Colonic mucosa (tissue), 4 donors: ENCODE measurements at regions not wholly inside any gene's neighbourhood (a gene's known extent, or its start where the extent isn't known, plus 50 kb on each side); places are given as distances from the start of the nearest gene placed in this dataset.
A peak's percentile ranks its signal among the peaks of the same experiment; 100 is the strongest.
"Not testable (repeated sequence)": the region's sequence is repeated elsewhere in the genome, so short reads cannot be mapped to it uniquely, and the experiment has no call there.

ENCODE experiments used
- DNase-seq: peaks from one replicate; pipeline ENCODE4 v3.0.0-alpha.2; 2020
- H3K27ac ChIP-seq: fragments of 200-600 bp; one replicate; pipeline ENCODE4 v1.8.0; 2021
- H3K27me3 ChIP-seq: fragments of 200-600 bp; one replicate; pipeline ENCODE4 v1.8.0; 2021
- H3K36me3 ChIP-seq: fragments of 200-600 bp; one replicate; pipeline ENCODE4 v1.8.0; 2021
- H3K4me1 ChIP-seq: fragments of 200-600 bp; one replicate; pipeline ENCODE4 v1.8.0; 2021; ENCODE audit warnings: mild to moderate bottlenecking
- H3K4me3 ChIP-seq: fragments of 200-600 bp; one replicate; pipeline ENCODE4 v1.8.0; 2021
- H3K9ac ChIP-seq, 2 donors: one replicate each; pipeline ENCODE4 v1.7.0; 2013; ENCODE audit warnings: control low read depth in 2 of 2, low read depth in 2 of 2, low read length in 2 of 2
- H3K9me3 ChIP-seq: fragments of 200-600 bp; one replicate; pipeline ENCODE4 v1.8.0; 2021
- CTCF ChIP-seq: fragments of 200-600 bp; IDR thresholded peaks from one replicate; pipeline ENCODE4 v1.8.0; 2022; ENCODE audit warnings: antibody characterized with exemption, mild to moderate bottlenecking
- intact Hi-C: fragments of 100-400 bp; cut with DNase I; formaldehyde crosslinking; loops from one replicate; pipeline ENCODE4 v1.14.1; 2022
- donor health status: healthy.
- donor health status: DM: no; HTN: no; CAD: no.
- donor health status: DM: no; HTN: no; CAD: no.

DNA sequence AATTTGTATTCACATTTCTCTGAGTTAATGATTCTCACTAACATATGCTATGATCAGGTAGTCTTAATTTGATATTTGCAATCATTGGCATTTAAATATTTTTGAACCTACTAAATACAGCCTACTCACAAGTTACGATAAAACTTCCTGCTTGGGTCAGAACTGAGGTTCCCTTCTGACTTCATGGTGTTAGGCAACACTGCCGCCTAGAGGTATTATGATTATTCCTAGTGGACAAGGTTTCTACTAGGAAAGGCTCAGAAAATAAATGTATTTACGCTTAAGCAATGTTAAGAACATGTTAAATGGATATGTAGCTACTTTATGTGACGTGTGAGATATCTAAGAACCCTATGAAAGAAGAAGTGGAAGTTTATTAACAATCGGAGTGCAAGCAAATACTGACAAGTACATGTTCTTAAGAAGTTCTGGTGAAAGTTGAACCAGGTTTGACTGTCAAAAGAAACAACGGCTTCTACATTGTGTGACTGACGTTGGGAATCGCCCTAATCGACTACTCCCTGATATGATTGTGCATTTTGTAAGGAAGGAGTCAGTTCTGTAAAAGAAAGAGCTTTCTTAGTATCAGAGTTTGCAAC lies 1395.8 kb downstream of the SLITRK5 start:
- no peak overlapping the region for H3K9ac ChIP-seq
- intact Hi-C loops: no loop called here
- peak; percentile 39 for DNase-seq
- H3K4me3 ChIP-seq: no peak overlapping the region
- TF ChIP-seq CTCF: peak; percentile 37
- no peaks in the 10 kb centered on the region for H3K9me3 ChIP-seq
- no peak overlapping the region for H3K27ac ChIP-seq
- H3K36me3 ChIP-seq: no peaks in the 10 kb centered on the region
- no peaks in the 10 kb centered on the region for H3K4me1 ChIP-seq
- H3K27me3 ChIP-seq: no peaks in the 10 kb centered on the region

DNA sequence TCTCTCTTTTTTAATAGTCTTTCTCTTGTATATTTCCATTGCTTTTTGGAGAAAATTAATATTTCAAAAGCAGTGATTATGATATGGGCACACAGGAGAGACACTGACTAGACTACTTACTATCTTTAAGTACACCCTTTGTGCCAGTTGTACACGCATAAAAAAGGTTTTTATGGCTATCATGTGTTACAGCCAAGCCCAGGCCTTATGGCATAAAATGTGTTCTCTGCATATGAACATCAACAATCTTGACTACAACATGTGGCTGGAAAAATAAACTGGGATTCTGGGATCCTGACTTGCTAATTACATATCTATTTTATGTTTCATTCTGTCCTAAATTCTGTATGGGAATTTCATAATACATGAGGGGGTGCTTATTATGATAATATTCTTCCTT lies 1401.8 kb downstream of the SLITRK5 start:
- Histone ChIP-seq H3K27me3 (no peaks in the 10 kb centered on the region), H3K9me3 (no peaks in the 10 kb centered on the region), H3K4me3 (no peak overlapping the region), H3K9ac (no peak overlapping the region), H3K27ac (no peak overlapping the region), H3K4me1 (no peaks in the 10 kb centered on the region), H3K36me3 (no peaks in the 10 kb centered on the region)
- intact Hi-C loops: no loop called here
- DNase-seq: no peak
- no peak for TF ChIP-seq CTCF

- TF ChIP-seq CTCF: no peak
- Histone ChIP-seq H3K27ac (no peak overlapping the region), H3K36me3 (no peaks in the 10 kb centered on the region), H3K9ac (no peak overlapping the region), H3K4me1 (no peaks in the 10 kb centered on the region), H3K4me3 (no peak overlapping the region), H3K9me3 (no peaks in the 10 kb centered on the region), H3K27me3 (no peaks in the 10 kb centered on the region)
- DNase-seq: no peak
- intact Hi-C loops: no loop called here
Observed at GRCh38 chr13:89076622-89077021, 1405.5 kb downstream of the SLITRK5 start.

DNA sequence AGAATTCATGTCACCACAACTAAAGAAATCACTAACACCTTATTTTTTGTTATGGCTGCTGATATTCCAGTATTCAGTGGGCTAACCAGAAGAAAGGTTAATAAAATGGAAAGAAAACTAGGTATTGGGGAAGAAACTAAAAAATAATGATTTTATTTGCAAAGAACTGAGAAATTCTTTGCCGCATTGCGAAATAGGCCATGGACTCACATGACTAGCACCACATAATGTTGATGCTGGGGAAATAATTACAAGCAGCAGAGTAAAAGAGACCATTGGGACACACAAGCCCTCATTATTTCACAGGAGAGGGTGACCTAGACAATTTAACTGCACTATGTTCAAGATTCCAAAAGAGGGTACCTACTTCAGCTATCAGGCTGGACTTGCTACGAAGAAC lies 1411.5 kb downstream of the SLITRK5 start:
- no peaks in the 10 kb centered on the region for H3K36me3 ChIP-seq
- no peaks in the 10 kb centered on the region for H3K27me3 ChIP-seq
- no peaks in the 10 kb centered on the region for H3K4me1 ChIP-seq
- DNase-seq: no peak
- intact Hi-C loops: no loop called here
- no peak for TF ChIP-seq CTCF
- H3K4me3 ChIP-seq: no peak overlapping the region
- no peaks in the 10 kb centered on the region for H3K9me3 ChIP-seq
- H3K27ac ChIP-seq: no peak overlapping the region
- no peak overlapping the region for H3K9ac ChIP-seq

- H3K9ac ChIP-seq, intact Hi-C loops, H3K4me3 ChIP-seq, DNase-seq, H3K27me3 ChIP-seq, H3K36me3 ChIP-seq, H3K4me1 ChIP-seq, H3K27ac ChIP-seq, H3K9me3 ChIP-seq: not testable (repeated sequence)
Observed at GRCh38 chr13:89088107-89088506, 1416.9 kb downstream of the SLITRK5 start.

GRCh38 chr13:89097994-89098393 lies 1426.8 kb downstream of the SLITRK5 start:
- intact Hi-C loops: no loop called here
- Histone ChIP-seq H3K9ac (no peak overlapping the region), H3K27ac (no peak overlapping the region), H3K27me3 (no peaks in the 10 kb centered on the region), H3K4me1 (no peaks in the 10 kb centered on the region), H3K9me3 (no peaks in the 10 kb centered on the region), H3K36me3 (no peaks in the 10 kb centered on the region), H3K4me3 (no peak overlapping the region)
- TF ChIP-seq CTCF: no peak
- no peak for DNase-seq
